Prostate gland (tissue), 2 donors: ENCODE measurements at regions not wholly inside any gene's neighbourhood (a gene's known extent, or its start where the extent isn't known, plus 50 kb on each side); places are given as distances from the start of the nearest gene placed in this dataset.
"Not testable (repeated sequence)": the region's sequence is repeated elsewhere in the genome, so short reads cannot be mapped to it uniquely, and the experiment has no call there.

Experiments used
- POLR2A ChIP-seq: fragments of 450-650 bp; IDR thresholded peaks from one replicate; pipeline ENCODE4 v1.6.1; 2016; ENCODE audit warnings: antibody characterized with exemption, mild to moderate bottlenecking
- TF ChIP-seq, protein P1 (sequence below), 4 experiments: fragments of 200-600 bp in 2 of 4; fragments of 450-650 bp in 2 of 4; sonication (generic) in 2 of 4; IDR thresholded peaks; 1 replicate in 3 of 4; 2 replicates in 1 of 4; pipeline ENCODE4 v1.5.1; 2016 to 2019; ENCODE audit warnings: antibody characterized with exemption in 4 of 4, mild to moderate bottlenecking in 2 of 4, moderate library complexity in 2 of 4

DNA sequence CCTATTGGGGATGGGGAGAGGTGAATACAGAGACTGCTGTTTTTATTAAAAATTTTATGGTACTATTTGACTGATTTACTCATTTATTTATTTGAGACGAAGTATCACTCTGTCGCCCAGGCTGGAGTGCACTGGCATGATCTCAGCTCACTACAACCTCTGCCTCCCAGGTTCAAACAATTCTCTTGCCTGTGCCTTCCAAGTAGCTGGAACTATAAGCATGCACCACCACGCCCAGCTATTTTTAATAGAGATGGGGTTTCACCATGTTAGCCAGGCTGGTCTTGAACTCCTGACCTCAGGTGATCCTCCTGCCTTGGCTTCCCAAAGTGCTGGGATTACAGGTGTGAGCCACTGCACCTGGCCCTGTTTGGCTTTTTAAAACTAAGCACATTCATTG is 64.8 kb upstream of the ITGA11 start:
- not testable (repeated sequence) for TF ChIP-seq POLR2A
- TF ChIP-seq, protein P1, sequence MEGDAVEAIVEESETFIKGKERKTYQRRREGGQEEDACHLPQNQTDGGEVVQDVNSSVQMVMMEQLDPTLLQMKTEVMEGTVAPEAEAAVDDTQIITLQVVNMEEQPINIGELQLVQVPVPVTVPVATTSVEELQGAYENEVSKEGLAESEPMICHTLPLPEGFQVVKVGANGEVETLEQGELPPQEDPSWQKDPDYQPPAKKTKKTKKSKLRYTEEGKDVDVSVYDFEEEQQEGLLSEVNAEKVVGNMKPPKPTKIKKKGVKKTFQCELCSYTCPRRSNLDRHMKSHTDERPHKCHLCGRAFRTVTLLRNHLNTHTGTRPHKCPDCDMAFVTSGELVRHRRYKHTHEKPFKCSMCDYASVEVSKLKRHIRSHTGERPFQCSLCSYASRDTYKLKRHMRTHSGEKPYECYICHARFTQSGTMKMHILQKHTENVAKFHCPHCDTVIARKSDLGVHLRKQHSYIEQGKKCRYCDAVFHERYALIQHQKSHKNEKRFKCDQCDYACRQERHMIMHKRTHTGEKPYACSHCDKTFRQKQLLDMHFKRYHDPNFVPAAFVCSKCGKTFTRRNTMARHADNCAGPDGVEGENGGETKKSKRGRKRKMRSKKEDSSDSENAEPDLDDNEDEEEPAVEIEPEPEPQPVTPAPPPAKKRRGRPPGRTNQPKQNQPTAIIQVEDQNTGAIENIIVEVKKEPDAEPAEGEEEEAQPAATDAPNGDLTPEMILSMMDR (IDR thresholded peaks at IDR 0.05), result not testable (repeated sequence)
